Uterus (tissue), 2 donors: ENCODE measurements at regions not wholly inside any gene's neighbourhood (a gene's known extent, or its start where the extent isn't known, plus 50 kb on each side); places are given as distances from the start of the nearest gene placed in this dataset.

ENCODE experiments used
- CTCF ChIP-seq, 4 experiments: fragments of 200-600 bp in 2 of 4; fragments of 450-650 bp in 2 of 4; sonication (generic) in 2 of 4; IDR thresholded peaks; one replicate each; pipeline ENCODE4 v1.5.1; 2016 to 2019; ENCODE audit warnings: antibody characterized with exemption in 4 of 4, mild to moderate bottlenecking in 2 of 4, moderate library complexity in 1 of 4
- POLR2A ChIP-seq, 2 donors: fragments of 450-650 bp; IDR thresholded peaks; one replicate each; pipeline ENCODE4 v1.6.1; 2016; ENCODE audit warnings: antibody characterized with exemption in 2 of 2, mild to moderate bottlenecking in 1 of 2, moderate library complexity in 1 of 2

GRCh38 chr12:92326877-92327276, 181.2 kb upstream of the BTG1 start:
- TF ChIP-seq CTCF (IDR thresholded peaks at IDR 0.05) (no peak), POLR2A (IDR thresholded peaks at IDR 0.05) (no peak)
